Femur (tissue), 1 donor: ENCODE measurements at regions not wholly inside any gene's neighbourhood (a gene's known extent, or its start where the extent isn't known, plus 50 kb on each side); places are given as distances from the start of the nearest gene placed in this dataset.

Source experiments
- DNase-seq: peaks from one replicate; pipeline ENCODE4 v3.0.0-alpha.2; 2017

- DNase-seq = no peak
Measured at GRCh38 chr14:76948213-76948947, 80.1 kb downstream of the IRF2BPL start.

- DNase-seq = no peak
Measured at GRCh38 chr14:76947838-76948184, 80.7 kb downstream of the IRF2BPL start.

GRCh38 chr14:76947078-76947837 lies 81.2 kb downstream of the IRF2BPL start:
- DNase-seq = peak; percentile 92

GRCh38 chr14:76946753-76947077 lies 81.8 kb downstream of the IRF2BPL start:
- DNase-seq = no peak

GRCh38 chr14:76943072-76943471 lies 85.4 kb downstream of the IRF2BPL start:
- no peak for DNase-seq

GRCh38 chr14:76941946-76942805 lies 86.3 kb downstream of the IRF2BPL start:
- no peak for DNase-seq

- DNase-seq = peak; percentile 64
Measured at GRCh38 chr14:76941544-76941943, 87.0 kb downstream of the IRF2BPL start.

GRCh38 chr14:76940021-76940760 lies 88.3 kb downstream of the IRF2BPL start:
- peak; percentile 64 for DNase-seq

- no peak for DNase-seq
Measured at GRCh38 chr14:76939015-76939742, 89.3 kb downstream of the IRF2BPL start.

- no peak for DNase-seq
Measured at GRCh38 chr14:76938092-76938500, 90.4 kb downstream of the IRF2BPL start.

GRCh38 chr14:76937181-76938091 lies 91.1 kb downstream of the IRF2BPL start:
- peak; percentile 93 for DNase-seq

GRCh38 chr14:76936483-76936882 lies 92.0 kb downstream of the IRF2BPL start:
- no peak for DNase-seq

- no peak for DNase-seq
Measured at GRCh38 chr14:76933515-76933914, 95.0 kb downstream of the IRF2BPL start.

GRCh38 chr14:76931631-76932402 lies 96.7 kb downstream of the IRF2BPL start:
- DNase-seq = no peak

GRCh38 chr14:76930549-76930948 lies 98.0 kb downstream of the IRF2BPL start:
- no peak for DNase-seq

GRCh38 chr14:76929927-76930326 lies 98.6 kb downstream of the IRF2BPL start:
- no peak for DNase-seq

- DNase-seq = no peak
Measured at GRCh38 chr14:76927971-76928700, 100.4 kb downstream of the IRF2BPL start.

GRCh38 chr14:76926521-76927251 lies 100.5 kb downstream of the LRRC74A start:
- DNase-seq = peak; percentile 88

GRCh38 chr14:76925097-76925441 lies 98.9 kb downstream of the LRRC74A start:
- no peak for DNase-seq
